ENCODE measurements at regions not wholly inside any gene's neighbourhood (a gene's known extent, or its start where the extent isn't known, plus 50 kb on each side); places are given as distances from the start of the nearest gene placed in this dataset.
"Not testable (repeated sequence)": the region's sequence is repeated elsewhere in the genome, so short reads cannot be mapped to it uniquely, and the experiment has no call there.

DNA sequence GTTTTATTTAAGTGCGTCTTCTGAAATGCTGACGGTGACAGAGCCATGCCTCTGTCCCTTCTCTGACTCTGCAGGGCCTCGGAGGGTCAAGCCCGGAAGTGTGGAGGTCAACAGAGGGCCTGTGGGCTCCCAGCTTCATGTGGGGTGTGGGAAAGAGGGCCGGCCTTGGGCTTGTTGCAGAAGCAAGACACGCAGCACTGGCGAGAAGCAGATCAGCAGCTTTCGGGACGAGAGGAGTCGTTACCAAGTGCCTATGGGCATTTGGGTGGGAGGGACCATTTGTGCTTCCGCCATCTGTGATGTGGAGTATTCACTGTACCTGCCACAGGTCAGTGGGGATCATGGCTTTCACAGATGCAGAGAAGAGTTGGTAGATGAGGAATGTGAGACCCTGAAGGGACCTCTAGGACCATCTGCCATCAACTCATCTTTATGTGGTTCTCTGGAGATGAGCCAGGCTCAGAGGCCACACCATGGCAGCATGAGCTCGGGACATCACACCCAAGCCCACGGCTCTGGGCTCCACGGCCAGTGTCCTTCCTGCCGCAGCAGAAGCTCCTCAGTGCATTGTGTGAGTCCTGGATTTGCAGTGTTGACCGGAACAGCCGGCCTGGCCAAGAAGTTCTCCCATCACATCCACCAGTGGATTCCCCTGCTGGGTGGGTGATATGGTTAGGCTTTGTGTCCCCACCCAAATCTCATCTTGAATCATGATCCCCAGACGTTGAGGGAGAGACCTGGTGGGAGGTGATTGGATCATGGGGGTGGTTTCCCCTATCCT is 590.7 kb downstream of the TBC1D22A start:
- H3K23ac ChIP-seq (ENCODE audit: low read depth, low read length, poor library complexity), result no peak overlapping the region
- no peak overlapping the region for H3K9ac ChIP-seq (ENCODE audit: low read depth, low read length, poor library complexity)
- H2BK120ac ChIP-seq (ENCODE audit: low read depth, low read length), result no peak overlapping the region
- H3K27ac ChIP-seq (replicated peaks; ENCODE audit: low read length), result no peak overlapping the region
- no peaks in the 10 kb centered on the region for H3K36me3 ChIP-seq (replicated peaks in 1 of 2; ENCODE audit: control insufficient read depth in 2 of 2, insufficient read depth in 2 of 2, low read length in 2 of 2)
- WGBS, 2 donors (ENCODE audit: extremely low coverage in 2 of 2, insufficient read length in 2 of 2, insufficient replicate concordance in 1 of 2), result no CpG with 5 or more reads among the region's 18 CpGs
- no peak overlapping the region for H4K91ac ChIP-seq (ENCODE audit: low read depth, low read length, poor library complexity)
- no peak overlapping the region for H3K14ac ChIP-seq (ENCODE audit: low read length)
- peaks cover 0 to 53% of the 10 kb centered on the region in 2 donors for H3K9me3 ChIP-seq (replicated peaks in 1 of 2; ENCODE audit: control insufficient read depth in 2 of 2, insufficient read depth in 1 of 2, low read depth in 1 of 2, low read length in 2 of 2)
- no peak overlapping the region for H3K4me3 ChIP-seq (ENCODE audit: low read length in 2 of 2)
- H2BK15ac ChIP-seq (ENCODE audit: low read length), result no peak overlapping the region
- H3K27me3 ChIP-seq (ENCODE audit: control insufficient read depth in 3 of 3, insufficient read depth in 3 of 3, low read depth in 1 of 3, low read length in 3 of 3), result no peaks in the 10 kb centered on the region
- H2AFZ ChIP-seq (ENCODE audit: low read length), result no peak overlapping the region
- no peak overlapping the region for H2BK12ac ChIP-seq (ENCODE audit: low read length)
- no peaks in the 10 kb centered on the region for H3K79me1 ChIP-seq (ENCODE audit: low read depth, low read length)
- H3K4me1 ChIP-seq (ENCODE audit: control insufficient read depth in 2 of 2, insufficient read depth in 1 of 2, low read depth in 1 of 2, low read length in 2 of 2), result no peaks in the 10 kb centered on the region
- DNase-seq (ENCODE audit: low spot score), result no peak
- no peak overlapping the region for H2AK5ac ChIP-seq (ENCODE audit: low read depth, low read length)
- H2BK5ac ChIP-seq (ENCODE audit: low read length), result no peak overlapping the region
- no peak overlapping the region for H3K4me2 ChIP-seq (ENCODE audit: insufficient read depth, low read length, poor library complexity, severe bottlenecking)
- no peak overlapping the region for H3K4ac ChIP-seq (ENCODE audit: low read length)
- H3K18ac ChIP-seq (ENCODE audit: low read length), result no peak overlapping the region
- H4K8ac ChIP-seq (ENCODE audit: low read depth, low read length), result no peak overlapping the region

DNA sequence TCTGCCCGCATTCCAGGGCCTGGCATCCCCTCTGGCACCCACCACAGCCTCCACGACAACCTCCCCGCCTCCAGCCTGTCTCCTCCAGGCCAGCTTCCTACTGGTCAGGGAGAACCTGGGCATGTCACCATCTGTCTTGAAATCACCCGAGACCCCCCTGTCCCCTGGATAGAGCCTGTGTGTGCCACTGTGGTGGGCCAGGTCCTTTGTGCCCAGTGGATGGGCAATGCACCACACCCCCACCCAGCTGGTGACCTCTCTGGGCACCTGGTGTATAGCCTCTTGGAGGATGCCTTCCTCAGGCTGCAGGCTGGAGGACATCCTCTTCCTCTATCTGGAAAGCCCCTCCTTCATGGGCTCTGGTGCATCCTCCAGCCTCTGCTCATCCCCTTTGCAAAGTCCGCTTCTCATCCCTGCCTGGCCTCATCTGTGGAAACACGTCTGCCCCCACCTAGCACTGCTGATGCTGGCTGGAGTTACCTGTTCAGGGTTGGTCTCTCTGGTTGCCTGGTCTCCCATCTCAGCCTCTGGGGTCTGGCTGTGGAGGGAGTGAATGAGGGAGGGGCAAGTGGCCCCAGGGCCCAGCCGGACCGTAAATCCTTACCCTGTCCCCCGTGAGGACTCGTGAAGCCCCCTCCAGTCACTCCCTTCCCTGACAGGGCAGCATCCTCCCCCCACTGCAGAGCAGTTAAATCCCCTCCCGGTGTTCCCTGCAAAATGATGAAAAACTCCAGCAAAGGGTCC is 589.6 kb downstream of the TBC1D22A start:
- Histone ChIP-seq H2BK5ac (ENCODE audit: low read length) (no peak overlapping the region), H3K36me3 (replicated peaks in 1 of 2; ENCODE audit: control insufficient read depth in 2 of 2, insufficient read depth in 2 of 2, low read length in 2 of 2) (no peaks in the 10 kb centered on the region), H2BK15ac (ENCODE audit: low read length) (no peak overlapping the region), H2AK5ac (ENCODE audit: low read depth, low read length) (no peak overlapping the region), H3K27ac (replicated peaks; ENCODE audit: low read length) (no peak overlapping the region), H3K23ac (ENCODE audit: low read depth, low read length, poor library complexity) (no peak overlapping the region), H3K9me3 (replicated peaks in 1 of 2; ENCODE audit: control insufficient read depth in 2 of 2, insufficient read depth in 1 of 2, low read depth in 1 of 2, low read length in 2 of 2) (peaks cover 0 to 44% of the 10 kb centered on the region in 2 donors), H3K27me3 (ENCODE audit: control insufficient read depth in 3 of 3, insufficient read depth in 3 of 3, low read depth in 1 of 3, low read length in 3 of 3) (no peaks in the 10 kb centered on the region), H4K8ac (ENCODE audit: low read depth, low read length) (no peak overlapping the region), H3K79me1 (ENCODE audit: low read depth, low read length) (no peaks in the 10 kb centered on the region), H4K91ac (ENCODE audit: low read depth, low read length, poor library complexity) (no peak overlapping the region), H3K9ac (ENCODE audit: low read depth, low read length, poor library complexity) (no peak overlapping the region), H2AFZ (ENCODE audit: low read length) (no peak overlapping the region), H3K4me1 (ENCODE audit: control insufficient read depth in 2 of 2, insufficient read depth in 1 of 2, low read depth in 1 of 2, low read length in 2 of 2) (no peaks in the 10 kb centered on the region), H3K14ac (ENCODE audit: low read length) (no peak overlapping the region), H3K18ac (ENCODE audit: low read length) (no peak overlapping the region), H3K4me2 (ENCODE audit: insufficient read depth, low read length, poor library complexity, severe bottlenecking) (no peak overlapping the region), H3K4me3 (ENCODE audit: low read length in 2 of 2) (no peak overlapping the region), H3K4ac (ENCODE audit: low read length) (no peak overlapping the region), H2BK120ac (ENCODE audit: low read depth, low read length) (no peak overlapping the region), H2BK12ac (ENCODE audit: low read length) (no peak overlapping the region)
- no CpG with 5 or more reads among the region's 11 CpGs for WGBS, 2 donors (ENCODE audit: extremely low coverage in 2 of 2, insufficient read length in 2 of 2, insufficient replicate concordance in 1 of 2)
- no peak for DNase-seq (ENCODE audit: low spot score)

DNA sequence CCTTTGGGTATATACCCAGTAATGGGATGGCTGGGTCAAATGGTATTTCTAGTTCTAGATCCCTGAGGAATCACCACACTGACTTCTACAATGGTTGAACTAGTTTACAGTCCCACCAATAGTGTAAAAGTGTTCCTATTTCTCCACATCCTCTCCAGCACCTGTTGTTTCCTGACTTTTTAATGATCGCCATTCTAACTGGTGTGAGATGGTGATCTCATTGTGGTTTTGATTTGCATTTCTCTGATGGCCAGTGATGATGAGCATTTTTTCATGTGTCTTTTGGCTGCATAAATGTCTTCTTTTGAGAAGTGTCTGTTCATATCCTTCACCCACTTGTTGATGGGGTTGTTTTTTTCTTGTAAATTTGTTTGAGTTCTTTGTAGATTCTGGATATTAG is 583.8 kb downstream of the TBC1D22A start:
- not testable (repeated sequence) for H3K36me3 ChIP-seq (replicated peaks in 1 of 2; ENCODE audit: control insufficient read depth in 2 of 2, insufficient read depth in 2 of 2, low read length in 2 of 2); H2BK5ac ChIP-seq (ENCODE audit: low read length); H4K91ac ChIP-seq (ENCODE audit: low read depth, low read length, poor library complexity); H3K4me3 ChIP-seq (ENCODE audit: low read length in 2 of 2); H3K27me3 ChIP-seq (ENCODE audit: control insufficient read depth in 3 of 3, insufficient read depth in 3 of 3, low read depth in 1 of 3, low read length in 3 of 3); H3K27ac ChIP-seq (replicated peaks; ENCODE audit: low read length); H3K4me2 ChIP-seq (ENCODE audit: insufficient read depth, low read length, poor library complexity, severe bottlenecking); H2BK12ac ChIP-seq (ENCODE audit: low read length); H3K4ac ChIP-seq (ENCODE audit: low read length); H2BK120ac ChIP-seq (ENCODE audit: low read depth, low read length); DNase-seq (ENCODE audit: low spot score); H3K4me1 ChIP-seq (ENCODE audit: control insufficient read depth in 2 of 2, insufficient read depth in 1 of 2, low read depth in 1 of 2, low read length in 2 of 2); H4K8ac ChIP-seq (ENCODE audit: low read depth, low read length); H3K9ac ChIP-seq (ENCODE audit: low read depth, low read length, poor library complexity); H3K14ac ChIP-seq (ENCODE audit: low read length); H3K79me1 ChIP-seq (ENCODE audit: low read depth, low read length); H2AK5ac ChIP-seq (ENCODE audit: low read depth, low read length); H2AFZ ChIP-seq (ENCODE audit: low read length); H3K23ac ChIP-seq (ENCODE audit: low read depth, low read length, poor library complexity); H3K18ac ChIP-seq (ENCODE audit: low read length); H2BK15ac ChIP-seq (ENCODE audit: low read length)
- WGBS, 2 donors (ENCODE audit: extremely low coverage in 2 of 2, insufficient read length in 2 of 2, insufficient replicate concordance in 1 of 2), result no CpG with 5 or more reads among the region's 1 CpG
- peaks cover 0 to 38% of the 10 kb centered on the region in 2 donors for H3K9me3 ChIP-seq (replicated peaks in 1 of 2; ENCODE audit: control insufficient read depth in 2 of 2, insufficient read depth in 1 of 2, low read depth in 1 of 2, low read length in 2 of 2)

DNA sequence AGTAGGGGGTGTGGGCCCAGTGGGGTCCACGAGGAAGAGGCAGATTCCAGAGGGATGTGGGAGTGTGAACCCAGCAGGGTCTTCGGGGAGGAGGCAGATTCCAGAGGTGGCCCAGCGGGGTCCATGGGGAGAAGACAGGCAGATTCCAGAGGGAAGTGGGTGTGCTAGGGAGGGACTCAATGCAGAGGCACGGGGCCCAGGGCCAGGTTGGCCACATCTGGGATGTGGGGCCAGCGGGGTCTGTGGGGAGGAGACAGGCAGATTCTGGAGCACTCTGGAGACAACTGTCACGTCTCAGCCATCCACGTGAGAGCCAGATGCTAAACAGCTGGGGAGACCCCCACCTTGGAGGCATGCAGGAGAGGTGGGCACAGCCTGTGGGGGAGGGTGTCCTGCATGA is 582.6 kb downstream of the TBC1D22A start:
- H3K23ac ChIP-seq (ENCODE audit: low read depth, low read length, poor library complexity), result no peak overlapping the region
- H4K8ac ChIP-seq (ENCODE audit: low read depth, low read length), result no peak overlapping the region
- no peak overlapping the region for H3K18ac ChIP-seq (ENCODE audit: low read length)
- H2AK5ac ChIP-seq (ENCODE audit: low read depth, low read length), result no peak overlapping the region
- peaks cover 0 to 42% of the 10 kb centered on the region in 2 donors for H3K9me3 ChIP-seq (replicated peaks in 1 of 2; ENCODE audit: control insufficient read depth in 2 of 2, insufficient read depth in 1 of 2, low read depth in 1 of 2, low read length in 2 of 2)
- no peak for DNase-seq (ENCODE audit: low spot score)
- H3K27me3 ChIP-seq (ENCODE audit: control insufficient read depth in 3 of 3, insufficient read depth in 3 of 3, low read depth in 1 of 3, low read length in 3 of 3), result no peaks in the 10 kb centered on the region
- no peak overlapping the region for H2BK15ac ChIP-seq (ENCODE audit: low read length)
- WGBS, 2 donors (ENCODE audit: extremely low coverage in 2 of 2, insufficient read length in 2 of 2, insufficient replicate concordance in 1 of 2), result no CpG with 5 or more reads among the region's 7 CpGs
- no peak overlapping the region for H4K91ac ChIP-seq (ENCODE audit: low read depth, low read length, poor library complexity)
- H2BK5ac ChIP-seq (ENCODE audit: low read length), result no peak overlapping the region
- H3K36me3 ChIP-seq (replicated peaks in 1 of 2; ENCODE audit: control insufficient read depth in 2 of 2, insufficient read depth in 2 of 2, low read length in 2 of 2), result no peaks in the 10 kb centered on the region
- no peak overlapping the region for H2BK120ac ChIP-seq (ENCODE audit: low read depth, low read length)
- H3K4me2 ChIP-seq (ENCODE audit: insufficient read depth, low read length, poor library complexity, severe bottlenecking), result no peak overlapping the region
- no peak overlapping the region for H3K27ac ChIP-seq (replicated peaks; ENCODE audit: low read length)
- H3K9ac ChIP-seq (ENCODE audit: low read depth, low read length, poor library complexity), result no peak overlapping the region
- no peak overlapping the region for H3K14ac ChIP-seq (ENCODE audit: low read length)
- no peak overlapping the region for H2AFZ ChIP-seq (ENCODE audit: low read length)
- H3K4me1 ChIP-seq (ENCODE audit: control insufficient read depth in 2 of 2, insufficient read depth in 1 of 2, low read depth in 1 of 2, low read length in 2 of 2), result no peaks in the 10 kb centered on the region
- no peak overlapping the region for H2BK12ac ChIP-seq (ENCODE audit: low read length)
- H3K4ac ChIP-seq (ENCODE audit: low read length), result no peak overlapping the region
- H3K79me1 ChIP-seq (ENCODE audit: low read depth, low read length), result no peaks in the 10 kb centered on the region
- H3K4me3 ChIP-seq (ENCODE audit: low read length in 2 of 2), result no peak overlapping the region
